Smooth muscle cell (in vitro differentiated cells): ENCODE measurements at regions not wholly inside any gene's neighbourhood (a gene's known extent, or its start where the extent isn't known, plus 50 kb on each side); places are given as distances from the start of the nearest gene placed in this dataset.

Experiments used
- DNase-seq: peaks from one replicate; lab custom pipeline; 2025; ENCODE audit not compliant: unreplicated experiment; lab: John Stamatoyannopoulos, UW
- H2AFZ ChIP-seq: fragments of 200-600 bp; sonication (generic); 2 replicates; pipeline ENCODE4 v1.6.0; 2016; ENCODE audit warnings: antibody characterized with exemption, low read depth, mild to moderate bottlenecking
- H3F3A ChIP-seq: fragments of 200-600 bp; sonication (generic); 2 replicates; pipeline ENCODE4 v1.6.0; 2017; ENCODE audit warnings: antibody characterized with exemption, low read depth
- H3K27ac ChIP-seq: fragments of 200-600 bp; sonication (generic); 2 replicates; pipeline ENCODE4 v1.5.1; 2016; ENCODE audit warnings: low read depth, mild to moderate bottlenecking
- H3K27me3 ChIP-seq: fragments of 200-600 bp; sonication (generic); 2 replicates; pipeline ENCODE4 v1.6.1; 2016; ENCODE audit warnings: low read depth, mild to moderate bottlenecking
- H3K36me3 ChIP-seq: fragments of 200-600 bp; sonication (generic); 2 replicates; pipeline ENCODE4 v1.5.1; 2016; ENCODE audit warnings: low read depth
- H3K4me1 ChIP-seq: fragments of 200-600 bp; sonication (generic); 2 replicates; pipeline ENCODE4 v1.5.1; 2016; ENCODE audit warnings: low read depth
- H3K4me2 ChIP-seq: fragments of 200-600 bp; sonication (generic); 2 replicates; pipeline ENCODE4 v1.6.0; 2016; ENCODE audit warnings: mild to moderate bottlenecking
- H3K4me3 ChIP-seq: fragments of 200-600 bp; sonication (generic); 2 replicates; pipeline ENCODE4 v1.5.1; 2016; ENCODE audit warnings: mild to moderate bottlenecking
- H3K79me2 ChIP-seq: fragments of 200-600 bp; sonication (generic); 2 replicates; pipeline ENCODE4 v1.6.0; 2016; ENCODE audit warnings: low read depth, mild to moderate bottlenecking
- H3K9ac ChIP-seq: fragments of 200-600 bp; sonication (generic); 2 replicates; pipeline ENCODE4 v1.6.0; 2016; ENCODE audit warnings: low read depth
- H3K9me3 ChIP-seq: fragments of 200-600 bp; sonication (generic); replicated peaks from 2 replicates; pipeline ENCODE4 v1.5.1; 2016; ENCODE audit warnings: low read depth
- H4K20me1 ChIP-seq: fragments of 200-600 bp; sonication (generic); 2 replicates; pipeline ENCODE4 v1.6.0; 2016; ENCODE audit warnings: low read depth
- CTCF ChIP-seq: fragments of 200-600 bp; sonication (generic); IDR thresholded peaks from 2 replicates; pipeline ENCODE4 v1.5.1; 2017; ENCODE audit warnings: borderline replicate concordance, mild to moderate bottlenecking, antibody characterized with exemption; ENCODE audit not compliant: insufficient read depth, poor library complexity, severe bottlenecking
- WGBS: methylation state at CpG from one replicate; pipeline ENCODE4 v1.1.7; 2016; ENCODE audit warnings: low lambda C conversion rate; 5-methylcytosine and 5-hydroxymethylcytosine counted together

GRCh38 chr3:16719426-16719825, 114.2 kb upstream of the DAZL start:
- Histone ChIP-seq H3K4me1 (no peaks in the 10 kb centered on the region), H3K27ac (no peak overlapping the region), H3K79me2 (no peaks in the 10 kb centered on the region), H3K9ac (no peak overlapping the region), H3F3A (no peaks in the 10 kb centered on the region), H2AFZ (no peak overlapping the region), H3K4me2 (no peak overlapping the region), H3K36me3 (no peaks in the 10 kb centered on the region), H3K27me3 (no peaks in the 10 kb centered on the region), H3K9me3 (no peaks in the 10 kb centered on the region), H3K4me3 (no peak overlapping the region), H4K20me1 (no peaks in the 10 kb centered on the region)
- 78% methylated on average over 3 of the region's 3 CpGs for WGBS
- DNase-seq: no peak
- TF ChIP-seq CTCF: no peak

- Histone ChIP-seq H3K4me1 (no peaks in the 10 kb centered on the region), H3F3A (no peaks in the 10 kb centered on the region), H3K4me2 (no peak overlapping the region), H4K20me1 (no peaks in the 10 kb centered on the region), H3K4me3 (no peak overlapping the region), H2AFZ (no peak overlapping the region), H3K9ac (no peak overlapping the region), H3K36me3 (no peaks in the 10 kb centered on the region), H3K9me3 (no peaks in the 10 kb centered on the region), H3K27ac (no peak overlapping the region), H3K79me2 (no peaks in the 10 kb centered on the region), H3K27me3 (no peaks in the 10 kb centered on the region)
- DNase-seq: no peak
- 89% methylated on average over 3 of the region's 3 CpGs for WGBS
- no peak for TF ChIP-seq CTCF
Measured at GRCh38 chr3:16720367-16720940, 115.2 kb upstream of the DAZL start.

GRCh38 chr3:16721494-16721893, 116.3 kb upstream of the DAZL start:
- H3K4me2 ChIP-seq: no peak overlapping the region
- 89% methylated on average over 3 of the region's 3 CpGs for WGBS
- no peaks in the 10 kb centered on the region for H3K27me3 ChIP-seq
- H3K4me3 ChIP-seq: no peak overlapping the region
- no peak overlapping the region for H3K9ac ChIP-seq
- no peaks in the 10 kb centered on the region for H3K4me1 ChIP-seq
- H3K27ac ChIP-seq: no peak overlapping the region
- no peaks in the 10 kb centered on the region for H3K36me3 ChIP-seq
- no peaks in the 10 kb centered on the region for H4K20me1 ChIP-seq
- no peaks in the 10 kb centered on the region for H3K9me3 ChIP-seq
- H3F3A ChIP-seq: no peaks in the 10 kb centered on the region
- no peaks in the 10 kb centered on the region for H3K79me2 ChIP-seq
- no peak for DNase-seq
- no peak for TF ChIP-seq CTCF
- H2AFZ ChIP-seq: no peak overlapping the region

- H3K4me1 ChIP-seq: no peaks in the 10 kb centered on the region
- no peaks in the 10 kb centered on the region for H3K27me3 ChIP-seq
- H3K4me2 ChIP-seq: no peak overlapping the region
- H3K9me3 ChIP-seq: no peaks in the 10 kb centered on the region
- no peak for DNase-seq
- no peaks in the 10 kb centered on the region for H3K79me2 ChIP-seq
- no peaks in the 10 kb centered on the region for H3K36me3 ChIP-seq
- H3F3A ChIP-seq: no peaks in the 10 kb centered on the region
- no peak for TF ChIP-seq CTCF
- no peak overlapping the region for H3K4me3 ChIP-seq
- no peak overlapping the region for H2AFZ ChIP-seq
- 100% methylated on average over 1 of the region's 1 CpG for WGBS
- no peak overlapping the region for H3K27ac ChIP-seq
- no peaks in the 10 kb centered on the region for H4K20me1 ChIP-seq
- H3K9ac ChIP-seq: no peak overlapping the region
Measured at GRCh38 chr3:16723978-16724377, 118.8 kb upstream of the DAZL start.
